H9 (cell line): ENCODE measurements at regions not wholly inside any gene's neighbourhood (a gene's known extent, or its start where the extent isn't known, plus 50 kb on each side); places are given as distances from the start of the nearest gene placed in this dataset.

Experiments
- DNase-seq: peaks from one replicate; pipeline ENCODE4 v3.0.0-alpha.2; 2017
- H2AFZ ChIP-seq: one replicate; pipeline ENCODE4 v1.6.1; 2013; ENCODE audit warnings: mild to moderate bottlenecking, low read length, control low read depth, moderate library complexity
- H2AK5ac ChIP-seq: 2 replicates; pipeline ENCODE4 v1.6.1; 2013; ENCODE audit warnings: low read length, control low read depth, mixed read lengths; ENCODE audit not compliant: insufficient read length
- H2BK120ac ChIP-seq: one replicate; pipeline ENCODE4 v1.6.1; 2013; ENCODE audit warnings: low read depth, mild to moderate bottlenecking, low read length, control low read depth, inconsistent platforms; ENCODE audit not compliant: poor library complexity, severe bottlenecking
- H2BK12ac ChIP-seq: 2 replicates; pipeline ENCODE4 v1.6.1; 2013; ENCODE audit warnings: low read length, control low read depth, mixed read lengths, low read depth; ENCODE audit not compliant: insufficient read length
- H2BK15ac ChIP-seq: 2 replicates; pipeline ENCODE4 v1.6.1; 2013; ENCODE audit warnings: low read depth, low read length, control low read depth
- H2BK20ac ChIP-seq: one replicate; pipeline ENCODE4 v1.6.1; 2013; ENCODE audit warnings: low read depth, mild to moderate bottlenecking, low read length, control low read depth, inconsistent platforms; ENCODE audit not compliant: poor library complexity, severe bottlenecking
- H2BK5ac ChIP-seq: 2 replicates; pipeline ENCODE4 v1.6.1; 2013; ENCODE audit warnings: low read length, control low read depth, mixed read lengths; ENCODE audit not compliant: insufficient read length
- H3K14ac ChIP-seq: 2 replicates; pipeline ENCODE4 v1.6.1; 2013; ENCODE audit warnings: low read length, control low read depth; ENCODE audit not compliant: insufficient read depth
- H3K18ac ChIP-seq: 2 replicates; pipeline ENCODE4 v1.6.1; 2013; ENCODE audit warnings: low read depth, mild to moderate bottlenecking, mixed read lengths, low read length, control low read depth; ENCODE audit not compliant: insufficient read length
- H3K23ac ChIP-seq: 2 replicates; pipeline ENCODE4 v1.6.1; 2013; ENCODE audit warnings: low read length, control low read depth, mixed read lengths, low read depth; ENCODE audit not compliant: insufficient read length
- H3K23me2 ChIP-seq: 2 replicates; pipeline ENCODE4 v1.6.1; 2013; ENCODE audit warnings: low read depth, mild to moderate bottlenecking, mixed read lengths, low read length, control low read depth; ENCODE audit not compliant: insufficient read length, poor library complexity, severe bottlenecking
- H3K27ac ChIP-seq: 2 replicates; pipeline ENCODE4 v1.5.1; 2013; ENCODE audit warnings: low read length, control low read depth, mixed read lengths, low read depth; ENCODE audit not compliant: insufficient read length
- H3K27me3 ChIP-seq: 2 replicates; pipeline ENCODE4 v1.6.1; 2013; ENCODE audit warnings: low read length, control low read depth, inconsistent platforms; ENCODE audit not compliant: insufficient read depth
- H3K4ac ChIP-seq: 2 replicates; pipeline ENCODE4 v1.6.1; 2013; ENCODE audit warnings: low read depth, mild to moderate bottlenecking, control low read depth, inconsistent platforms, low read length, moderate library complexity
- H3K4me1 ChIP-seq: 2 replicates; pipeline ENCODE4 v1.6.1; 2013; ENCODE audit warnings: low read length, control low read depth, inconsistent platforms; ENCODE audit not compliant: insufficient read depth
- H3K4me2 ChIP-seq: 2 replicates; pipeline ENCODE4 v1.6.1; 2013; ENCODE audit warnings: low read length, control low read depth, mixed read lengths; ENCODE audit not compliant: insufficient read length, insufficient read depth
- H3K56ac ChIP-seq: 2 replicates; pipeline ENCODE4 v1.6.1; 2013; ENCODE audit warnings: low read depth, mild to moderate bottlenecking, mixed read lengths, low read length, control low read depth; ENCODE audit not compliant: insufficient read length
- H3K79me1 ChIP-seq: 2 replicates; pipeline ENCODE4 v1.6.1; 2013; ENCODE audit warnings: low read depth, mild to moderate bottlenecking, moderate library complexity, low read length, control low read depth, inconsistent platforms; ENCODE audit not compliant: insufficient read depth, poor library complexity, severe bottlenecking
- H3K79me2 ChIP-seq: 2 replicates; pipeline ENCODE4 v1.6.1; 2013; ENCODE audit warnings: low read length, control low read depth, inconsistent platforms; ENCODE audit not compliant: insufficient read depth
- H3K9ac ChIP-seq: 2 replicates; pipeline ENCODE4 v1.6.1; 2013; ENCODE audit warnings: low read length, control low read depth, mixed read lengths; ENCODE audit not compliant: insufficient read length; ENCODE audit errors: extremely low read depth
- H3K9me3 ChIP-seq: one replicate; pipeline ENCODE4 v1.6.1; 2013; ENCODE audit warnings: low read depth, low read length, inconsistent platforms; ENCODE audit not compliant: control insufficient read depth
- H3T11ph ChIP-seq: one replicate; pipeline ENCODE4 v1.6.1; 2013; ENCODE audit warnings: mild to moderate bottlenecking, low read length, control low read depth, inconsistent platforms
- H4K20me1 ChIP-seq: one replicate; pipeline ENCODE4 v1.6.1; 2013; ENCODE audit not compliant: control insufficient read depth, insufficient read length, insufficient read depth
- H4K5ac ChIP-seq: 2 replicates; pipeline ENCODE4 v1.6.1; 2013; ENCODE audit warnings: low read depth, mild to moderate bottlenecking, mixed read lengths, low read length, control low read depth; ENCODE audit not compliant: insufficient read length
- H4K8ac ChIP-seq: replicated peaks from 2 replicates; pipeline ENCODE4 v1.6.1; 2013; ENCODE audit warnings: low read length, control low read depth, mixed read lengths, low read depth; ENCODE audit not compliant: insufficient read length
- H4K91ac ChIP-seq: 2 replicates; pipeline ENCODE4 v1.6.1; 2013; ENCODE audit warnings: low read depth, mild to moderate bottlenecking, moderate library complexity, mixed read lengths, low read length, control low read depth; ENCODE audit not compliant: insufficient read length
- H3K27ac Mint-ChIP-seq, 3 experiments: 2 replicates in 2 of 3; 3 replicates in 1 of 3; pipeline ENCODE4 v1.8.0; 2020 to 2021; ENCODE audit warnings: mixed read lengths in 3 of 3, mild to moderate bottlenecking in 1 of 3, moderate library complexity in 1 of 3
- H3K27me3 Mint-ChIP-seq: 2 replicates; pipeline ENCODE4 v1.8.0; 2021; ENCODE audit warnings: low read depth, mild to moderate bottlenecking, moderate library complexity, mixed read lengths
- H3K36me3 Mint-ChIP-seq, 3 experiments: 2 replicates in 2 of 3; 3 replicates in 1 of 3; pipeline ENCODE4 v1.8.0; 2020 to 2021; ENCODE audit warnings: low read depth in 3 of 3, mixed read lengths in 3 of 3; ENCODE audit not compliant: insufficient read depth in 1 of 3
- H3K4me1 Mint-ChIP-seq, 2 experiments: 2 replicates each; pipeline ENCODE4 v1.8.0; 2020; ENCODE audit warnings: mixed read lengths in 2 of 2
- H3K4me3 Mint-ChIP-seq, 2 experiments: 2 replicates in 1 of 2; 3 replicates in 1 of 2; pipeline ENCODE4 v1.8.0; 2020 to 2021; ENCODE audit warnings: mild to moderate bottlenecking in 2 of 2, mixed read lengths in 2 of 2, moderate library complexity in 1 of 2
- H3K9me3 Mint-ChIP-seq, 2 experiments: 2 replicates in 1 of 2; 3 replicates in 1 of 2; pipeline ENCODE4 v1.8.0; 2020; ENCODE audit warnings: mild to moderate bottlenecking in 2 of 2, mixed read lengths in 2 of 2, moderate library complexity in 1 of 2
- CTCF ChIP-seq: fragments of 200-600 bp; sonication (generic); conservative IDR thresholded peaks from 3 replicates; pipeline ENCODE4 v1.8.0; 2021; ENCODE audit warnings: antibody characterized with exemption, mild to moderate bottlenecking
- WGBS: extraction: QIAGEN DNeasy Blood & Tissue Kit; methylation state at CpG from one replicate; pipeline ENCODE4 v1.1.7; 2013; ENCODE audit warnings: missing lambda C conversion rate, low lambda C conversion rate, mixed read lengths; ENCODE audit not compliant: insufficient read length; ENCODE audit errors: extremely low coverage; 5-methylcytosine and 5-hydroxymethylcytosine counted together

- DNase-seq, result peak; percentile 44
- H3K9me3 ChIP-seq, result no peaks in the 10 kb centered on the region
- H4K91ac ChIP-seq, result no peak overlapping the region
- peak overlapping the region; percentile 75 for H2BK20ac ChIP-seq
- no peak overlapping the region for H2BK5ac ChIP-seq
- no peaks in the 10 kb centered on the region for H4K20me1 ChIP-seq
- no peak overlapping the region for H3K4me3 Mint-ChIP-seq
- H3K27ac ChIP-seq, result no peak overlapping the region
- no peaks in the 10 kb centered on the region for H3K79me1 ChIP-seq
- H2BK120ac ChIP-seq, result no peak overlapping the region
- H4K5ac ChIP-seq, result no peak overlapping the region
- H3K56ac ChIP-seq, result no peak overlapping the region
- peak overlapping the region; percentile 66 for H3K18ac ChIP-seq
- H3K9me3 Mint-ChIP-seq, result no peaks in the 10 kb centered on the region
- H2AK5ac ChIP-seq, result no peak overlapping the region
- no peak overlapping the region for H3T11ph ChIP-seq
- no peak overlapping the region for H3K4ac ChIP-seq
- no peaks in the 10 kb centered on the region for H3K27me3 ChIP-seq
- no peaks in the 10 kb centered on the region for H3K36me3 Mint-ChIP-seq
- H3K23me2 ChIP-seq, result no peaks in the 10 kb centered on the region
- H2BK15ac ChIP-seq, result no peak overlapping the region
- no peak overlapping the region for H3K4me2 ChIP-seq
- H2AFZ ChIP-seq, result no peak overlapping the region
- peak overlapping the region in 2 of 3 experiments; percentile 17 to 46; a peak in 3 of 7 replicates for H3K27ac Mint-ChIP-seq
- H3K4me1 Mint-ChIP-seq, result peaks cover 8 to 10% of the 10 kb centered on the region in 2 experiments
- no peaks in the 10 kb centered on the region for H3K79me2 ChIP-seq
- H3K4me1 ChIP-seq, result no peaks in the 10 kb centered on the region; the same call in 1 of the 2 replicates
- no peak overlapping the region for H3K23ac ChIP-seq
- no peak for TF ChIP-seq CTCF
- WGBS, result no CpG with 5 or more reads among the region's 6 CpGs
- H2BK12ac ChIP-seq, result no peak overlapping the region
- no peak overlapping the region for H3K14ac ChIP-seq
- no peak overlapping the region for H4K8ac ChIP-seq
- no peak overlapping the region for H3K9ac ChIP-seq
- H3K27me3 Mint-ChIP-seq, result no peaks in the 10 kb centered on the region
Measured at GRCh38 chr7:121755818-121756552, 117.0 kb upstream of the PTPRZ1 start.
